NCI-H1105 treated with DMSO at 0.1 percent for 48 hours (cell line): ENCODE measurements at regions not wholly inside any gene's neighbourhood (a gene's known extent, or its start where the extent isn't known, plus 50 kb on each side); places are given as distances from the start of the nearest gene placed in this dataset.
"Not testable (repeated sequence)": the region's sequence is repeated elsewhere in the genome, so short reads cannot be mapped to it uniquely, and the experiment has no call there.

Experiments used
- DNase-seq: peaks from one replicate; lab custom pipeline; 2025; lab: John Stamatoyannopoulos, UW

DNA sequence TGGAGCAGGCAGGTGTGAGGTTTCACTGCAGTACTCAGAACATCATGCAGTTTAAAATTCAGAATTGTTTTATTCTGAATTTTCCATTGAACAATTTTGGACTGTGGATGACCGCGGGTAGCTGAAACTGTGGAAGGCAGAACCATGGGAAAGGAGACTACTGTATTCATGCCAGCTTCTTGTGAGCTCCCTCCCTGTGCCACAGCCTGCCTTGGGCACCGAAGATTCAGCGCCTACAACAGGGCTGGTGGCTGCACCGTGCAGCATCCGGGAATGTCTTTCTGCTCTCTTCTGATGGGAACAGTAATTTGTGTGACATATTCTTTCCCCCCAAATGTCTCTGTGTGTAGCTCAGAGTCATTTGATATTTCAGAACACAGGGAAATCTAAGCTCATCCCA is 118.5 kb upstream of the NKX1-1 start:
- DNase-seq: no peak

DNA sequence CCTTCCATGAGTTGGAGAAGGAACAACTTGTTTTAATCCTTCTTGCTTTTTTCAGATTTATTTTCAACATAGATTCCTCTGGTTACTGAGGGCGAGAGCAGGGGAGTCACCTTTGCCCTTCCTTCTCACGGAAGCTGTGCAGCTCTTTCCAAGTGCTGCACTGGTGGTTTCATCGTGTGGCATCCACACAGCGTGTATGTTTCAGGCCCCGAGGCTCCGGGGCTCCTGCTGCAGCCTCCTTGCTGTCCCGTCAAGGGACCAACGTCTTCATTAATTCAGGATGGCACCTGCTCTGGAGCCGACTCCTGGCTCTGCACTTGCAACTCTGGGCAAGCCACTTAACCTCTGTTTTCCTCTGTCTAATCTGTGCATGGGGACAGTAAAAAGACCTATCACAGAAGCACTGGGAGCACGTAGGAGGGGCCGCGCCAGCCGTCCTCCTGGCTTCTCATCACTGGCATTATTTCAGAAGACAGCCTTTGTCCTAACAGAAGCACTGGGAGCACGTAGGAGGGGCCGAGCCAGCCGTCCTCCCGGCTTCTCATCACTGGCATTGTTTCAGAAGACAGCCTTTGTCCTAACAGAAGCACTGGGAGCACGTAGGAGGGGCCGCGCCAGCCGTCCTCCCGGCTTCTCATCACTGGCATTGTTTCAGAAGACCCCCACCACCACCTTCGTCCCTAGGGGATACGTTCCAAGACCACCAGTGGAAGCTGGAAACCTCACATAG is 117.8 kb upstream of the NKX1-1 start:
- DNase-seq: no peak

GRCh38 chr4:1523506-1523905 is 117.3 kb upstream of the NKX1-1 start:
- no peak for DNase-seq

DNA sequence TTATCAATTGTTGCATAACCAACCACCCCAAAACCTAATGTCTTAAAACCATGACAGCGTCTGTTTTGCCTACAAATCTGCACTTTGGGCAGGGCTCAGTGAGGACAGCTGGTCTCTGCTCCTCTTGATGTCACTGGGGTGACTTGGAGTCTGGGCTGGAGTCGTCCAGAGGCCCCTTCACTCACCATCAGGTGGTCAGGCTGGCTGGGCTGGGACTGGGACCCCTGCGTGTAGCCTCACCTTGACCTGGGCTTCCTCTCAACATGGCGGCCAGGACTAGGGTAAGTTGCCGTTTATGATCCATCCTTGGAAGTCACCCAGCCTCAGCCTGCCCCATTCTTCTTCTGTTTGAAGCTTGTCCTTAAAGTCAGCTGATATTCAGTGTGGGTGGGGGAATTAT is 116.8 kb upstream of the NKX1-1 start:
- DNase-seq: no peak

GRCh38 chr4:1522606-1523005 is 116.4 kb upstream of the NKX1-1 start:
- DNase-seq: no peak

DNA sequence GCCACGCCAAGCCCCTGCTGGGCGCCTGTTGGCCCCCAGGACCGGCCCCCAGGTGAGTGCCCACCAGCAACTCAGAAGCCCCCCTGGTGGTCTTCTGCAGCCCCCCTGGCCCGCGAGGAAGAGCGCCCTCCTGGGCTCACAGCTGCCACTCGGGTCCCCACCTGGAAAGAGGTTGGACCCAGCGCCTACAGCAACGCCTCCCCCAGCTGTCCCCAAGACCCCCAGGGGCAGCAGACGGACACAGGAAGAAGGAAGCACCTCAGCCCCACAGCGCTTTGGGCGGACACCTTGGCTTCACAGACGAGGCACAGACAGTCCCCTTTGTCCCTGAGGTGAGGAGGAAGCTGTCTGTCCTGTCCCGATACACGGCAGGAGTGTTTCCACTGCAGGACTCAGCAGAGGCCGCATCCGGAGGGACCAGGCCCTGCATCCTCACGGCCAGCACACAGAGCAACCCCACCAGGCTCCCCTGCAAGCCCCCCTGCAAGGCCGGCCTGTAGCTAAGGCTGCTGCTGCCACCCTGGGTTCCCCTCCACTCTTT is 115.6 kb upstream of the NKX1-1 start:
- DNase-seq: no peak

- not testable (repeated sequence) for DNase-seq
Measured at GRCh38 chr4:1520795-1521576, 114.7 kb upstream of the NKX1-1 start.

DNA sequence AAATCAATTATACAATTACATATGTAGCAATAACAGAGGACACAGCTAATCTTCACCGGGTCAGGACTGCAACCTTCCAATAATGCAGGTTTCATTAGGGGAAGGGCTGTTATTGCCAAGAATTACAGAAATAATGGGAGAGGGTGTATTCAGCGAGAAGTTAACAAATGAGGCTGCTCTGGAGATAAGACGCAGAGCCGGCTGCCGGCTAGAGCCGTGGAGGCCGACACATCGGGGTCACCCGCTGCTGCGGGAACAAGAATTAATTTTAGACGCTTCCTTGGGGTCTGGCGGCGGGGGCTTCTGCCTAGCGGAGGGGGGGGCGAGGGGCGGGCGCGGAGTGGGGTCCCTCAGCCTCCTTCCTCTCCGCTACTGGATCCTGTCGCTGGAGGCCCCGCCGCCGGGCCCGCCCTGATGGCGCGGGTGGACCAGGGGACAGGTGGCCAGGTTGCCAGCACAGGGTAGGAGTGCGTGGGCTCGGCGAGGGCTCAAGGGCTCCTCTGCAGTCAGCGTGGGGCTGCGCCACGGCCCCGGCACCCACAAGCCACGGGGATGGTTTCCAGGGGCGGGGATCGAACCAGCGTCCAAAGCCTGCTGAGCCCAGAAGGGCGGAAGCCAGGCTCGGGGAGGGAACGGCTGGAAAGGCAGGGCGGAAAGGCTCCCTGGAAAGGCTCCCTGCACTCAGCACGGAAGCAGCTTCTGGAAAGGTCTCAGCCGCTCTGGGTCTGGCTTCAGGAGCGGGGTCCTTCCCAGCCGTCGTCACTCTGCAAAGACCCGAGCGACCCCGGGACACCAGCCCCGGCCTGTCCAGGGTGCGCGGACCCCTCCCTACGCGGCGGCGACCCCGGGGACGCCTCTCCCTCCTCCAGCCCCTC is 113.8 kb upstream of the NKX1-1 start:
- DNase-seq: no peak

GRCh38 chr4:1518997-1519700 is 112.9 kb upstream of the NKX1-1 start:
- DNase-seq: no peak

GRCh38 chr4:1517592-1518411 is 111.6 kb upstream of the NKX1-1 start:
- no peak for DNase-seq

GRCh38 chr4:1516881-1517480 is 110.7 kb upstream of the NKX1-1 start:
- no peak for DNase-seq

- no peak for DNase-seq
Measured at GRCh38 chr4:1516261-1516660, 110.0 kb upstream of the NKX1-1 start.

DNA sequence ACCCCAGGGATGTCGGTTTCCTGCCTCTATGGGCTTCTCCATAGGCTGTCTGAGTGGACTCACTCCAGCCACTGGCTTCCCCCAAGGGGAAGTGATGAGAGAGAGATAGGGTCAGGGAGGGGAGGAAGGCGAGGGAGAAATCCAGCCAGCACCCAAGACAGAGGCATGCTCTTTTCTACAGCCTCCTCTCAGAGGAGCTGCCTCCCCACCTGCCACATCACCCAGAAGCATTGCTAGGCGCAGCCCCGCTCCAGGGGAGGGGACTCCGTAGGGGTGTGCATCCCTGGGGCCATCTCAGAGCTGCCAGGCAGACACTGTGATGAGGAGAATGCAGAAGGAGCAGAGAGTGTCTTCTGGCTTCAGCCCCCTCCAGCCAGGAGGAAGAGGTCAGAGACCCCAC is 109.5 kb upstream of the NKX1-1 start:
- no peak for DNase-seq

DNA sequence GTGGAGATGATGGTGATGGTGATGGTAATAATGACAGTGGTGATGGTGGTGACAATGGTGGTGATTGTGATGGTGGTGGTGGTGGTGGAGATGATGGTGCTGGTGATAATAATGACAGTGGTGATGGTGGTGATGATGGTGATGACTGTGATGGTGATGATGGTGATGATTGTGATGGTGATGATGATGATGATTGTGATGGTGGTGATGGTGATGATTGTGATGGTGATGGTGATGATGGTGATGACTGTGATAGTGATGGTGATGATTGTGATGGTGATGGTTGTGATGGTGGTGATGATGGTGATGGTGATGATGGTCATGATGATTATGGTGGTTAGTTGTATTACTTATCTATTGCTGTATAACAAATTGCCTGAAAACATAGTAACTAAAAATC is 108.9 kb upstream of the NKX1-1 start:
- no peak for DNase-seq

DNA sequence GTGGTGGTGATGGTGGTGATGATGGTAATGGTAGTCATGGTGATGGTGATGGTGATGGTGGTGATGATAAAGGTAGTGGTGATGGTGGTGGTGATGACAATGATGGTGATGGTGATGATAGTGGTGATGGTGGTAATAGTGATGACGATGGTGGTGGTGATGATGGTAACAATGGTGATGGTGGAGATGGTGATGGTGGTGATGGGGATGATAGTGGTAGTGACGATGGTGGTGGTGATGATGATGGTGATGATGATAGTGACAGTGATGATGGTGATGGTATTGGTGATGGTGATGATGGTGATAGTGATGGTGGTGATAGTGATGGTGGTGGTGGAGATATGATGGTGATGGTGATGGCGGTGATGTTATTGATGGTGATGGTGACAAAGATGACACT is 108.4 kb upstream of the NKX1-1 start:
- DNase-seq: no peak

DNA sequence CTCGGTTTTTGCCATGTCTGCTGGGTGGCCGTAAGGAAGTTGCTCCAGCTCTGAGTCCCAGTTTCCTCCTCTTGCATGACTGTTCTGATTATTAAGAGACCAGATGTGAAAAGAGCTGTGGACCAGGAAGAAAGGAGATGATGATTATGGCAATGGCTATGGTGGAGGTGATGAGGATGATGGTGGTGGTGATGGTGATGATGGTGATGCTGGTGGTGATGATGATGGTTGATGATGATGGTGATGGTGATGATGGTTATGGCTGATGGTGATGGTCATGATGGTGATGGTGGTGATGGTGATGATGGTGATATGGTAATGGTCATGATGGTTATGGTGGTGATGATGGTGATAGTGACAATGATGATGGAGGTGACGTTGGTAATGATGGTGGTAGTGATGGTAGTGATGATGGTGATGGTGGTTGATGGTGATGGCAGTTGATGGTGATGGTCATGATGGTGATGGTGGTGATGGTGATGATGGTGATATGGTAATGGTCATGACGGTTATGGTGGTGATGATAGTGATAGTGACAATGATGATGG is 107.8 kb upstream of the NKX1-1 start:
- no peak for DNase-seq

GRCh38 chr4:1512738-1513660 is 106.8 kb upstream of the NKX1-1 start:
- no peak for DNase-seq

DNA sequence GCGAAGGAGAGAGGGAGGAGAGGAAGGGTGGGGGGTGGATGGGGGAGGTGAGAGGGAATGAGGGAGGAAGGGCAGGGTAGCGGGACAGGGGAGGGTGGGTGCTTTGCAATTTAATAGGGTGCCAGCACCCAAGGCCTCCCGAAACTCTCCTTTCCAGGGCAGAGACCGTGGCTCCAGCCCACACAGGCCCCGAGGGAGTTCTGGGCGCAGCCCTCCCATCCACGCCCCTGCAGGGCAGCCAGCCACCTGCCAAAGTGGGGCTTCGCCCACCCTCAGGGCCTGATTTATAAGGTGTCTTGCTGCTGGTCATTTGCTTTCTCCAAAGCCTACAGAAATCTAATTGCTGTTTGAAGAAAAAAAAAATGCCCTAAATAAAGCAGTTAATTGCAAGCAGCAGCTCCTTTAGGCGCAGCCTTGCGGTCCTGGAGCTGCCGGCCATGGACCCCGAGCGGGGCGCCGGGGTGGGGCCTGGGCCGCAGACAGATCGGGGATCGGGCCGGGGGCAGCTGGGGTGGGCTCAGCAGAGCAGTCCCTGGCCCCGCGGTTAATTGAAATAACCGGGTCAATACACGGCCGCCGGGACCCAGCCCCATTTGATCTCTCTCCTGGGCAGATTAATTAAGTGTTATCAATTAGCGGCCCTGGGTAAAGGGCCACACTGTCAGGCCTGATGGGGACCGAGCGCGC is 106.0 kb upstream of the NKX1-1 start:
- no peak for DNase-seq
